Type B pancreatic cell (in vitro differentiated cells): ENCODE measurements at regions not wholly inside any gene's neighbourhood (a gene's known extent, or its start where the extent isn't known, plus 50 kb on each side); places are given as distances from the start of the nearest gene placed in this dataset.

Experiments
- DNase-seq: peaks from one replicate; pipeline ENCODE4 v3.0.0; 2021; ENCODE audit warnings: mixed read lengths; ENCODE audit not compliant: unreplicated experiment; ENCODE audit errors: extremely low spot score
- H3K27ac Mint-ChIP-seq: 2 replicates; pipeline ENCODE4 v1.8.0; 2021; ENCODE audit warnings: mild to moderate bottlenecking, mixed read lengths
- H3K27me3 Mint-ChIP-seq: 2 replicates; pipeline ENCODE4 v1.8.0; 2021; ENCODE audit warnings: mixed read lengths
- H3K36me3 Mint-ChIP-seq: 2 replicates; pipeline ENCODE4 v1.8.0; 2021; ENCODE audit warnings: mixed read lengths
- H3K4me1 Mint-ChIP-seq: one replicate; pipeline ENCODE4 v1.8.0; 2021; ENCODE audit warnings: mixed read lengths; ENCODE audit not compliant: unreplicated experiment
- H3K4me3 Mint-ChIP-seq: 2 replicates; pipeline ENCODE4 v1.8.0; 2021; ENCODE audit warnings: mild to moderate bottlenecking, mixed read lengths
- H3K9me3 Mint-ChIP-seq: 2 replicates; pipeline ENCODE4 v1.8.0; 2021; ENCODE audit warnings: mixed read lengths
- TF ChIP-seq, protein P1 (sequence below): fragments of 200-600 bp; sonication (generic); conservative IDR thresholded peaks from 2 replicates; pipeline ENCODE4 v1.5.0; 2021; ENCODE audit warnings: antibody characterized with exemption, mild to moderate bottlenecking

DNA sequence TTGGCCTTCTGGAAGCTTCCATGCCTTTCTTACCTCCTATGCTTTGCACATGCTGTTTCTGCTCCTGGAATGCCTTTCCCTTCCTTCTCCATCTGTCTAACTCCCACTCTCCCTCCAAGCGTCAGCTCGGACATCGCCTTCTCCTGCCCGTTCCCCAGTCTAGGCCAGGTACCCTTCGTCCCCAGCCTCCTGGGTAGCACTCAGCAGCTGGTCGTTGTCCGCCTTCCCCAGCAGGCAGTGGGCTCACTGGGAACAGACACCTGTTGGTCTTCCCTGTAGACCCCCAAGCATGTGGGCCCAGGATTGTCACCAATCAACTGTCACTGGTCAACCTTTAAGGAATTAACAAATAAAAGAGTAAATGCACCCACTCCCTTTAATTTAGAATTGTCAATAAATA lies 202.2 kb downstream of the RGS3 start:
- H3K27ac Mint-ChIP-seq = no peak overlapping the region
- no peak for DNase-seq
- H3K4me3 Mint-ChIP-seq = no peak overlapping the region
- no peaks in the 10 kb centered on the region for H3K36me3 Mint-ChIP-seq
- peaks cover 23% of the 10 kb centered on the region for H3K27me3 Mint-ChIP-seq
- TF ChIP-seq, protein P1, sequence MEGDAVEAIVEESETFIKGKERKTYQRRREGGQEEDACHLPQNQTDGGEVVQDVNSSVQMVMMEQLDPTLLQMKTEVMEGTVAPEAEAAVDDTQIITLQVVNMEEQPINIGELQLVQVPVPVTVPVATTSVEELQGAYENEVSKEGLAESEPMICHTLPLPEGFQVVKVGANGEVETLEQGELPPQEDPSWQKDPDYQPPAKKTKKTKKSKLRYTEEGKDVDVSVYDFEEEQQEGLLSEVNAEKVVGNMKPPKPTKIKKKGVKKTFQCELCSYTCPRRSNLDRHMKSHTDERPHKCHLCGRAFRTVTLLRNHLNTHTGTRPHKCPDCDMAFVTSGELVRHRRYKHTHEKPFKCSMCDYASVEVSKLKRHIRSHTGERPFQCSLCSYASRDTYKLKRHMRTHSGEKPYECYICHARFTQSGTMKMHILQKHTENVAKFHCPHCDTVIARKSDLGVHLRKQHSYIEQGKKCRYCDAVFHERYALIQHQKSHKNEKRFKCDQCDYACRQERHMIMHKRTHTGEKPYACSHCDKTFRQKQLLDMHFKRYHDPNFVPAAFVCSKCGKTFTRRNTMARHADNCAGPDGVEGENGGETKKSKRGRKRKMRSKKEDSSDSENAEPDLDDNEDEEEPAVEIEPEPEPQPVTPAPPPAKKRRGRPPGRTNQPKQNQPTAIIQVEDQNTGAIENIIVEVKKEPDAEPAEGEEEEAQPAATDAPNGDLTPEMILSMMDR = no peak
- peaks cover 11% of the 10 kb centered on the region for H3K4me1 Mint-ChIP-seq
- H3K9me3 Mint-ChIP-seq = peaks cover 11% of the 10 kb centered on the region

DNA sequence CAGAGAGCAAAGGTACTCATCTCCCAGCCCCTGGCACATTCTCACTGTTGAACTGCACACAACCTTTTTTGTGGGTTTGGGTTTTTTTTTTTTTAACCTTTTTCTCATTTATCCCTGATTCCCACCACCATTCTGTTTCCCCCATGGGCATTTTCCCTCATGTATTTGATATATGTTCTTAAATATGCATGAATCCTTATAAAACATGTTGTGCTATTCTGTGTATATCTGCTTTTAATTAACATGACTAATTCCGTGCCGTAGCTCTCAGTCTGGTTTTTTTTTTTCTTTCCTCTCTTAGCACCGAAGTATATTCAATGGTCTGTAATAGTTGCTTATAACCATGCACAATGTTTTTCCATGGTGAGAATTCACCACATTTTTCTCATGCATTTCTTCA lies 204.5 kb downstream of the RGS3 start:
- H3K4me3 Mint-ChIP-seq = no peak overlapping the region
- TF ChIP-seq, protein P1 = no peak
- DNase-seq = no peak
- H3K4me1 Mint-ChIP-seq = peaks cover 11% of the 10 kb centered on the region
- H3K36me3 Mint-ChIP-seq = no peaks in the 10 kb centered on the region
- peaks cover 11% of the 10 kb centered on the region for H3K9me3 Mint-ChIP-seq
- no peak overlapping the region for H3K27ac Mint-ChIP-seq
- H3K27me3 Mint-ChIP-seq = peaks cover 20% of the 10 kb centered on the region

DNA sequence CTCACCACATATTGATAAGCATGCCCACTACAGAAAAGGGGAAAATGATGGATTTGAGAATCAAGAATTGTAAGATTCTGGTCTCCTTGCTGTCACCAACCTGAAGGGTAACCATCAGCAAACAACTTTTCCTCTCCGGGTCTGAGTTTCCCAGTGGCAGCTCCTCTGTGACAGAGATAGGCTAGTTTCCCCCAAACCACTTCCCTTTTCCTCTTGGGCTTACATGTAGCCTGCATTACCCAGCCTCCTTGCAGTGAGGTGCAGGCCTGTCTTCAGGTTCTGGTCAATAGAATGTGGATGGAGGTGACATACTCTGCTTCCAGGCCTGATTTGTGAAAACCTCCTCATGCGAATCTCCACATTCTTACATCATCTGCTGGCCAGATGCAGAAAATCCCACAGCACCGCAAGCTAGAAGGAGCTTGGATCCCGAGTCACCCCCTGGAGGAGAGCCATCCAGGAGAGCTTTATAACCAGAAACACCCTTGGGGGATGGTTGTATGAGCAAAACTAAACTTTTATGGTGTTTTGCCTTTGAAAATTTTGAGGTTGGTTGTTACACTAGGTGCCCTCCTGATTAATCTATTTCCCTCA lies 206.1 kb downstream of the RGS3 start:
- H3K27ac Mint-ChIP-seq = no peak overlapping the region
- no peak for DNase-seq
- peaks cover 18% of the 10 kb centered on the region for H3K4me1 Mint-ChIP-seq
- H3K9me3 Mint-ChIP-seq = peaks cover 11% of the 10 kb centered on the region
- no peaks in the 10 kb centered on the region for H3K36me3 Mint-ChIP-seq
- TF ChIP-seq, protein P1 = no peak
- no peak overlapping the region for H3K4me3 Mint-ChIP-seq
- H3K27me3 Mint-ChIP-seq = peaks cover 21% of the 10 kb centered on the region

DNA sequence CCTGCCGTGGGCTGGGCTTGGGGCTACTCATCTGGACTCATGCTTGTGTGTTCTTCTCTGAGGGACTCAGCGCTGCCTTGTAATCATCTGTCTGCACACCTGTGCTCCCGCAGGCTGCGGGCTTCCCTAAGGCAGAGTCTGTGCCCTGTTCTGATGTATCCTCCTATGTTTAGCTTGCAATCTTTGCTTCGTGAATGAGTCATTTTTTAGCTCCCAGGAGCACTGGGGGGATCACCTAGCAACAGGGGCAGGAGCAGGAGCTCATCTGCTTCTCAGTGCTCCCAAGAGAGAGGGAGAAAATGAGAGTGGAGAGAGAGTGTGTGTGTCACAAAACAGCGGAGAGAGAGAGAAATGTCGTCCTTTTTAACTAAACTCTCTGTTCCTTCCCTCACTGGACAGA lies 202.4 kb upstream of the ZNF618 start:
- peaks cover 36% of the 10 kb centered on the region for H3K27me3 Mint-ChIP-seq
- peaks cover 7% of the 10 kb centered on the region for H3K4me1 Mint-ChIP-seq
- DNase-seq = no peak
- H3K4me3 Mint-ChIP-seq = no peak overlapping the region
- H3K27ac Mint-ChIP-seq = no peak overlapping the region
- TF ChIP-seq, protein P1 = no peak
- peaks cover 11% of the 10 kb centered on the region for H3K9me3 Mint-ChIP-seq
- H3K36me3 Mint-ChIP-seq = no peaks in the 10 kb centered on the region

DNA sequence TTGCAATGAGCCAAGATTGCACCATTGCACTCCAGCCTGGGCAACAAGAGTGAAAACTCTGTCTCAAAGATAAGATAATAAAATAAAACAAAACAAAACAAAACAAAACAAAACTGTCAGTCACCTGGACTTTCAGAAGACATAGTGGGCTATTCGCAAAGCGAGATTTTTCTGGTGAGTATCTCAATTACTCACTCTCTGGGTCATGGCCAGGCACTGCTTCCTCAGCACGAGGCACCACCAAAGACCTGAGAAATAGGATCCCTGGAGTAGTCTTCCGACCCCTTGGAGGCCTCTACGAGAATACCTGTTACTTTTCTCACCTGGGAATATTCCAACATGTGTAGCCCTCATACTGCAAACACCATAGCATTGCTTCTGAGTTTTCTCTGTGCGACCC lies 201.7 kb upstream of the ZNF618 start:
- Mint-ChIP-seq H3K27me3 (peaks cover 34% of the 10 kb centered on the region), H3K9me3 (peaks cover 11% of the 10 kb centered on the region), H3K4me1 (peaks cover 7% of the 10 kb centered on the region), H3K36me3 (no peaks in the 10 kb centered on the region), H3K4me3 (no peak overlapping the region), H3K27ac (no peak overlapping the region)
- TF ChIP-seq, protein P1 = no peak
- no peak for DNase-seq
